RWPE1 (cell line): ENCODE measurements at regions not wholly inside any gene's neighbourhood (a gene's known extent, or its start where the extent isn't known, plus 50 kb on each side); places are given as distances from the start of the nearest gene placed in this dataset.

Experiments used
- CTCF ChIA-PET: fragments of 350-600 bp; sonication (Branson Sonifier 250); formaldehyde crosslinking; extraction: SDS; loops from one replicate; lab custom pipeline; 2021; lab: Yijun Ruan, JAX
- POLR2A ChIA-PET: fragments of 400-600 bp; formaldehyde crosslinking; extraction: SDS; loops from one replicate; lab custom pipeline; 2020; ENCODE audit warnings: antibody characterized with exemption; ENCODE audit not compliant: low non-redundant PET; lab: Yijun Ruan, JAX
- DNase-seq: peaks from one replicate; pipeline ENCODE4 v3.0.0; 2012; ENCODE audit warnings: low spot score
- H3K27ac ChIP-seq: fragments of 450-650 bp; 2 replicates; pipeline ENCODE4 v1.5.1; 2017
- CTCF ChIP-seq: fragments of 450-650 bp; conservative IDR thresholded peaks from 2 replicates; pipeline ENCODE4 v1.5.1; 2017; ENCODE audit warnings: low read depth, mild to moderate bottlenecking

DNA sequence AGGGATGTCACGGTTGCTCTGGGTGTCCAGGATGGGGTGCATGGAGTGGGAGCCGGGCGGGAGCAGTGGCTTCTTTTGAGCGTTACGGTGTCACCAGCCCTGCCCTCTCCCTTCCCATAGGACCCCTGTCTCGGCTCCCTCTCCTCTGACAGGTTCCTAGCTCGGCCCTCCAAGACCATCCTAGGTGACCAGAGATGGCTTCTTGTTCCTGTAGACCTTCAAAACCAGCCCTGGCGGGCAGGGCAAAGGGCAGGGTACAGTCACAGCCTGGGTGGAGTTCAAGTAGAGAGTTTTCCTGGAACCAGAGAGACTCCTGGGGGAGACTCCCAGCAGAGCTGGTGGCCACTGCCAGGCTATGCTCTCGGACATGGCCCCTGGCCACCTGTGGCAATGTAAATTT, 345.6 kb upstream of the AJAP1 start:
- H3K27ac ChIP-seq, result no peak overlapping the region
- POLR2A ChIA-PET, result no interaction called here
- no peak for DNase-seq
- TF ChIP-seq CTCF, result no peak
- CTCF ChIA-PET, result no interaction called here

GRCh38 chr1:4309676-4310320, 344.6 kb upstream of the AJAP1 start:
- no peak for TF ChIP-seq CTCF
- H3K27ac ChIP-seq, result no peak overlapping the region
- ChIA-PET POLR2A (no interaction called here), CTCF (no interaction called here)
- no peak for DNase-seq

DNA sequence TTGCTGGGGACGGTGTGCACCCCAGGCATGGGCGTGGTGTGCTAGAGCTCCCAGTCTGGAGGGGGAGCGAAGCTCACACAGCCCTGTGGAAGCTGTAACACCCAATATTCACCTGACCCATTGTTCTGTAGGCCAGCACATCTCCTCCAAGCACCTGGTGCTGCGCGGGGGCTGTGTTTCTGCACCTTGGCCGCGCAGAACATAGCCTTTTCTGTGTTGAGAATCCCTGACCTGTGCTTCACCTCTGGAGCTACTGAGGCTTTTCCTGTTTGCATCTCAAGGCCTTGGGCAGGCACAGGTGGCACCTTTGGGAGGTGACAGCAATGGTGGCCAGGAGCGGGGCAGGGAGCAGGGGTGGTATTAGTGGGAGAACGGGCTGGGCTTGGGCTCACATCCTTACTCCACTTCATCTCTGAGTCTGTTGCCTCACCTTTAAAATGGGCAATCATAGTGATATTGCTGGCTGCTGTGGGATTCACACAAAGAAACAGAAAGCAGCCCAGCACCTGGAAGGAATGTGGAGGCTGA, 343.9 kb upstream of the AJAP1 start:
- ChIA-PET POLR2A (no interaction called here), CTCF (no interaction called here)
- DNase-seq, result no peak
- no peak for TF ChIP-seq CTCF
- H3K27ac ChIP-seq, result no peak overlapping the region

- CTCF ChIA-PET, result no interaction called here
- TF ChIP-seq CTCF, result no peak
- H3K27ac ChIP-seq, result no peak overlapping the region
- DNase-seq, result no peak
- POLR2A ChIA-PET, result no interaction called here
Observed at GRCh38 chr1:4312024-4312423, 342.4 kb upstream of the AJAP1 start.

DNA sequence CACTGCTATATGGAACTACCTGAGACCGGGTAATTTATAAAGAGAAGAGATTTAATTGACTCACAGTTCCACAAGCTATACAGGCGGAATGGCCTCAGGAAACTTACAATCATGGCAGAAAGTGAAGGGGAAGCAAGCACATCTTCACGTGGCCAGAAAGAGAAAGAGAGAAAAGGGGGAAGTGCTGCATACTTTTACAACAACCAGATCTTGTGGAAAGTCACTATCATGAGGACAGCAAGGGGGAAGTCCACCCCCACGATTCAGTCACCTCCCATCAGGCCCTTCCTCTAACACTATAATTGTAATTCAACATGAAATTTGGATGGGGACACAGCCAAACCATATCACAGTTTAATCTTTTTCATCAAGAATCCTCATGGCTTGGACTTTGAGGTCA, 339.2 kb upstream of the AJAP1 start:
- no peak overlapping the region for H3K27ac ChIP-seq
- no peak for DNase-seq
- ChIA-PET POLR2A (no interaction called here), CTCF (no interaction called here)
- TF ChIP-seq CTCF, result no peak

DNA sequence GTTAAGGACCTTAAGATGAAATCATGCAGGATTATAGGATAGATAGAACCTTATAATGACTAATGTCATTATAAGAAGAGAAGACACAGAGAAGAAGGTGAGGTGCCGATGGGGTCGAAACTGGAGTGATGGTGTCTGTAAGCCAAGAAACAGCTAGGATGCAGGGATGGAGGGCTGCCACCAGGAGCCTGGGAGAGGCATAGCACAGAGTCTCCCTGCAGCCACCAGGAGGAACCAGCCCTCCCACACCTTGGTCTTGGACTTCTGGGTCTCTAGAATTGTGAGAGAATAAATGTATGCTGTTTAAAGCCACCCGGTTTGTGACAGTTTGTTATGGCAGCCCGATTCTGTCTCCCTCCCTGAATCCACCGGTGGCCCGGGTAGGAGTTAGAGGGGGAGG, 337.2 kb upstream of the AJAP1 start:
- no peak for DNase-seq
- H3K27ac ChIP-seq, result no peak overlapping the region
- no peak for TF ChIP-seq CTCF
- ChIA-PET POLR2A (no interaction called here), CTCF (no interaction called here)
